Mesothelial cell of epicardium (in vitro differentiated cells): ENCODE measurements at regions not wholly inside any gene's neighbourhood (a gene's known extent, or its start where the extent isn't known, plus 50 kb on each side); places are given as distances from the start of the nearest gene placed in this dataset.

ENCODE experiments used
- DNase-seq, 2 experiments: peaks; one replicate each; pipeline ENCODE4 v3.0.0; 2021; ENCODE audit warnings: low spot score in 2 of 2; ENCODE audit not compliant: unreplicated experiment in 2 of 2
- H3K27ac Mint-ChIP-seq: 2 replicates; pipeline ENCODE4 v1.8.0; 2021; ENCODE audit warnings: mixed read lengths
- H3K27me3 Mint-ChIP-seq: 2 replicates; pipeline ENCODE4 v1.8.0; 2021; ENCODE audit warnings: low read depth, mixed read lengths
- H3K36me3 Mint-ChIP-seq: 2 replicates; pipeline ENCODE4 v1.8.0; 2021; ENCODE audit warnings: mixed read lengths
- H3K4me1 Mint-ChIP-seq: 2 replicates; pipeline ENCODE4 v1.8.0; 2021; ENCODE audit warnings: mixed read lengths
- H3K4me3 Mint-ChIP-seq: 2 replicates; pipeline ENCODE4 v1.8.0; 2021; ENCODE audit warnings: mild to moderate bottlenecking, moderate library complexity, mixed read lengths
- H3K9me3 Mint-ChIP-seq: 2 replicates; pipeline ENCODE4 v1.8.0; 2021; ENCODE audit warnings: mixed read lengths
- CTCF ChIP-seq: fragments of 200-600 bp; sonication (generic); IDR thresholded peaks from one replicate; pipeline ENCODE4 v1.5.0; 2021; ENCODE audit warnings: antibody characterized with exemption; ENCODE audit not compliant: unreplicated experiment

- peaks cover 12% of the 10 kb centered on the region for H3K4me1 Mint-ChIP-seq
- H3K36me3 Mint-ChIP-seq: no peaks in the 10 kb centered on the region
- H3K27ac Mint-ChIP-seq: no peak overlapping the region
These were observed 68.9 kb upstream of the TLE1 start for GRCh38 chr9:81758123-81758797.

GRCh38 chr9:81759680-81760215 lies 70.4 kb upstream of the TLE1 start:
- Mint-ChIP-seq H3K9me3 (no peaks in the 10 kb centered on the region), H3K27me3 (no peaks in the 10 kb centered on the region), H3K4me3 (no peak overlapping the region), H3K36me3 (no peaks in the 10 kb centered on the region), H3K27ac (no peak overlapping the region), H3K4me1 (peaks cover 12% of the 10 kb centered on the region)
- no peak for TF ChIP-seq CTCF
- DNase-seq: no peak

More at GRCh38 chr9:81758123-81758797, 68.9 kb upstream of the TLE1 start:
- no peak for TF ChIP-seq CTCF
- no peak for DNase-seq
- H3K9me3 Mint-ChIP-seq: no peaks in the 10 kb centered on the region
- H3K27me3 Mint-ChIP-seq: no peaks in the 10 kb centered on the region
- H3K4me3 Mint-ChIP-seq: no peak overlapping the region

GRCh38 chr9:81767921-81768320 lies 78.6 kb upstream of the TLE1 start:
- Mint-ChIP-seq H3K27me3 (no peaks in the 10 kb centered on the region), H3K4me1 (peaks cover 7% of the 10 kb centered on the region), H3K9me3 (peaks cover 6% of the 10 kb centered on the region), H3K36me3 (no peaks in the 10 kb centered on the region), H3K4me3 (no peak overlapping the region), H3K27ac (no peak overlapping the region)
- no peak for TF ChIP-seq CTCF
- DNase-seq: no peak

GRCh38 chr9:81771571-81771970 lies 82.2 kb upstream of the TLE1 start:
- Mint-ChIP-seq H3K9me3 (peaks cover 10% of the 10 kb centered on the region), H3K27me3 (no peaks in the 10 kb centered on the region)

GRCh38 chr9:81772144-81772543 lies 82.8 kb upstream of the TLE1 start:
- Mint-ChIP-seq H3K4me1 (peaks cover 13% of the 10 kb centered on the region), H3K36me3 (no peaks in the 10 kb centered on the region), H3K4me3 (no peak overlapping the region), H3K27me3 (no peaks in the 10 kb centered on the region), H3K9me3 (peaks cover 10% of the 10 kb centered on the region), H3K27ac (no peak overlapping the region)
- DNase-seq: no peak
- no peak for TF ChIP-seq CTCF

More at GRCh38 chr9:81771571-81771970, 82.2 kb upstream of the TLE1 start:
- no peak for DNase-seq
- no peak for TF ChIP-seq CTCF
- Mint-ChIP-seq H3K4me1 (peaks cover 15% of the 10 kb centered on the region), H3K4me3 (no peak overlapping the region), H3K36me3 (no peaks in the 10 kb centered on the region), H3K27ac (no peak overlapping the region)

GRCh38 chr9:81776390-81776789 lies 87.0 kb upstream of the TLE1 start:
- Mint-ChIP-seq H3K36me3 (no peaks in the 10 kb centered on the region), H3K4me1 (peaks cover 11% of the 10 kb centered on the region), H3K4me3 (no peak overlapping the region), H3K27me3 (no peaks in the 10 kb centered on the region), H3K27ac (no peak overlapping the region), H3K9me3 (peaks cover 4% of the 10 kb centered on the region)
- no peak for TF ChIP-seq CTCF
- no peak for DNase-seq
